ENCODE measurements at regions not wholly inside any gene's neighbourhood (a gene's known extent, or its start where the extent isn't known, plus 50 kb on each side); places are given as distances from the start of the nearest gene placed in this dataset.

DNA sequence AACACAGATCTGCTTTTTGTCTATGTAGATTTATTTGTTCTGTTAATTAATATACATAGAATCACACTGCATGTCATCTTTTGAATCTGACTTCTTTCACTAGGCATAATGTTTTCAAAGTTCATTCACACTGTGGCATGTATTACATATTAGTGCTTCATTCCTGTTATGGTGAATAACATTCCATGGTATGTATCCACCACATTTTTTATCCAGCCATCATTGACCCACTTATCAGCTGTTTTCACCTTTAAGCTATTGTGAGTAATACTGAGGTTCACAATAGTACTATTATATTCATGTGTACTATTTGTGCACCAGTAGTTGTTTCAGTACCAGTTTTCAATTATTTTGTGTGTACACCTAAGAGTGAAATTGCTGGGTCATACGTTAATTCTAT, 230.6 kb upstream of the CNTN3 start:
- H3K9me3 Mint-ChIP-seq (ENCODE audit: low read depth, unreplicated experiment): peaks cover 6% of the 10 kb centered on the region
- no peak overlapping the region for H3K27ac Mint-ChIP-seq (ENCODE audit: unreplicated experiment)
- H3K27me3 Mint-ChIP-seq (ENCODE audit: unreplicated experiment): no peaks in the 10 kb centered on the region
- CTCF ChIA-PET: no interaction called here
- intact Hi-C loops (cut with micrococcal nuclease; ENCODE audit: unreplicated experiment): no loop called here
- TF ChIP-seq, protein P1, sequence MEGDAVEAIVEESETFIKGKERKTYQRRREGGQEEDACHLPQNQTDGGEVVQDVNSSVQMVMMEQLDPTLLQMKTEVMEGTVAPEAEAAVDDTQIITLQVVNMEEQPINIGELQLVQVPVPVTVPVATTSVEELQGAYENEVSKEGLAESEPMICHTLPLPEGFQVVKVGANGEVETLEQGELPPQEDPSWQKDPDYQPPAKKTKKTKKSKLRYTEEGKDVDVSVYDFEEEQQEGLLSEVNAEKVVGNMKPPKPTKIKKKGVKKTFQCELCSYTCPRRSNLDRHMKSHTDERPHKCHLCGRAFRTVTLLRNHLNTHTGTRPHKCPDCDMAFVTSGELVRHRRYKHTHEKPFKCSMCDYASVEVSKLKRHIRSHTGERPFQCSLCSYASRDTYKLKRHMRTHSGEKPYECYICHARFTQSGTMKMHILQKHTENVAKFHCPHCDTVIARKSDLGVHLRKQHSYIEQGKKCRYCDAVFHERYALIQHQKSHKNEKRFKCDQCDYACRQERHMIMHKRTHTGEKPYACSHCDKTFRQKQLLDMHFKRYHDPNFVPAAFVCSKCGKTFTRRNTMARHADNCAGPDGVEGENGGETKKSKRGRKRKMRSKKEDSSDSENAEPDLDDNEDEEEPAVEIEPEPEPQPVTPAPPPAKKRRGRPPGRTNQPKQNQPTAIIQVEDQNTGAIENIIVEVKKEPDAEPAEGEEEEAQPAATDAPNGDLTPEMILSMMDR (IDR thresholded peaks at IDR 0.05; ENCODE audit: unreplicated experiment): no peak
- H3K4me3 Mint-ChIP-seq (ENCODE audit: low read depth, unreplicated experiment): no peak overlapping the region
- no peaks in the 10 kb centered on the region for H3K36me3 Mint-ChIP-seq (ENCODE audit: insufficient read depth, unreplicated experiment)
- H3K4me1 Mint-ChIP-seq (ENCODE audit: low read depth, unreplicated experiment): no peaks in the 10 kb centered on the region
- DNase-seq: no peak
- no TSS peak for BruUV-seq (replicated peaks)

DNA sequence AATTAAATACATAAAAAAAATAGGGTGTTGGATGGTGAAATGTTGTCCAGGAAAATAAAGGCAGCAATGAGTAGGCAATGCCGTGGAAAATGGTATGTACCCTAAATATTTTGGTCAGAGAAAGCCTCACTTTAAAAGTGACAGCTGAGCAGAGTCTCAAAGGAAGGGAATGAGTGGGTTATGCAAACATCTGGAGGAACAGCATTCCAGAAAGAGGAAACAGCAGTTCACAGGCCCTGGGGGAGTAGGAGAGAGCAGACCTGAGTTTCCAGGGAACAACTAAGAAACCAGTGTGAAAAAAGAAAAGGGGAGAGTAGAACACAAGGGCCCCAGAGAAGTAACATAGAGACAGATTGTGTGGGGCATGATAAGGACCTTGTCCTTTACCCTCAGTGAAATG, 230.0 kb upstream of the CNTN3 start:
- Mint-ChIP-seq H3K27me3 (ENCODE audit: unreplicated experiment) (no peaks in the 10 kb centered on the region), H3K4me1 (ENCODE audit: low read depth, unreplicated experiment) (no peaks in the 10 kb centered on the region), H3K4me3 (ENCODE audit: low read depth, unreplicated experiment) (no peak overlapping the region), H3K36me3 (ENCODE audit: insufficient read depth, unreplicated experiment) (no peaks in the 10 kb centered on the region), H3K27ac (ENCODE audit: unreplicated experiment) (no peak overlapping the region), H3K9me3 (ENCODE audit: low read depth, unreplicated experiment) (peaks cover 5% of the 10 kb centered on the region)
- CTCF ChIA-PET: no interaction called here
- no TSS peak for BruUV-seq (replicated peaks)
- intact Hi-C loops (cut with micrococcal nuclease; ENCODE audit: unreplicated experiment): no loop called here
- TF ChIP-seq, protein P1 (IDR thresholded peaks at IDR 0.05; ENCODE audit: unreplicated experiment): no peak
- no peak for DNase-seq

DNA sequence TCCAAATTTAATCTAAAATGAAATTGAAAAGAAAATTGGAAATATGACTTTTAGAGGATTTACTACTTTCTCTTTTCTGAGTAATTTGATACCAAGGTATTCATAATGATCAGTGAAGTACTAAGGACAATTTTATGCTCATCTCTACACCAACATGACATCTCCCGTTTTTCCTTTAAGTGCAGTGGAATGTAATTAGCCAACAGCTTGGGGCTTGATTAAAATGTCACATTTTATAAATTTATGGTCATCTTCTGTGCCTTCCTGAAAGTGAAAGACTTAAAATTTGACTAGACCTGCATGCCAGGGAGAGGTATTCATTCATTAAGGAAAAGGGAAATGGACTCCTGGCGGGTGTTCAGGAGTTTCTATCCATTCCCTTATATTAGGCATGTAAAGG, 228.2 kb upstream of the CNTN3 start:
- Mint-ChIP-seq H3K4me3 (ENCODE audit: low read depth, unreplicated experiment) (no peak overlapping the region), H3K27me3 (ENCODE audit: unreplicated experiment) (no peaks in the 10 kb centered on the region), H3K9me3 (ENCODE audit: low read depth, unreplicated experiment) (peaks cover 5% of the 10 kb centered on the region), H3K4me1 (ENCODE audit: low read depth, unreplicated experiment) (no peaks in the 10 kb centered on the region), H3K27ac (ENCODE audit: unreplicated experiment) (no peak overlapping the region), H3K36me3 (ENCODE audit: insufficient read depth, unreplicated experiment) (no peaks in the 10 kb centered on the region)
- no TSS peak for BruUV-seq (replicated peaks)
- TF ChIP-seq, protein P1 (IDR thresholded peaks at IDR 0.05; ENCODE audit: unreplicated experiment): no peak
- intact Hi-C loops (cut with micrococcal nuclease; ENCODE audit: unreplicated experiment): no loop called here
- no peak for DNase-seq
- CTCF ChIA-PET: no interaction called here

DNA sequence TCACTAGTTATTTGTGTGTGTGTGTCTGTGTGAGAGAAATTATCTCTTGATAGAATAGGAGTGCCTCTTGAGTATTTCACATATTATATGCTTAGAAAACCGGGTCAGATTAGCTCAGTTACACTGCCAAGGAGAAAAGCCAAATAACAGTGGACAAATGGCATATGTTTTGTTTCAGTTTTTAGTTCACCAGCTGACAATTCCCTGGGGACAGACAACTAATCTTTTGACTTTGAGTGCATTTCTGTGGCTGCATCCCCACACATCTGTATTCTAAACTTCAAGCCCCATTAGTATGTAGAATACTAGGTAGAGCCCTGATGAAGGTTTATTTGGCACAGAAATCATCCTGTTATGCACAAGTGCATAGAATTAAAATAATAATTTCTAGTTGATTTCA, 227.7 kb upstream of the CNTN3 start:
- no peaks in the 10 kb centered on the region for H3K4me1 Mint-ChIP-seq (ENCODE audit: low read depth, unreplicated experiment)
- intact Hi-C loops (cut with micrococcal nuclease; ENCODE audit: unreplicated experiment): no loop called here
- CTCF ChIA-PET: interaction anchor here (0.9 to 1.0 kb wide), 2 partner anchors 11 to 18 kb away, joined by 3 read pairs; no protein-coding TSS in a partner anchor

More for the DNA sequence above, 227.7 kb upstream of the CNTN3 start:
- H3K27me3 Mint-ChIP-seq (ENCODE audit: unreplicated experiment): no peaks in the 10 kb centered on the region
- no peak overlapping the region for H3K27ac Mint-ChIP-seq (ENCODE audit: unreplicated experiment)
- peaks cover 5% of the 10 kb centered on the region for H3K9me3 Mint-ChIP-seq (ENCODE audit: low read depth, unreplicated experiment)
- TF ChIP-seq, protein P1 (IDR thresholded peaks at IDR 0.05; ENCODE audit: unreplicated experiment): no peak
- BruUV-seq (replicated peaks): no TSS peak
- no peaks in the 10 kb centered on the region for H3K36me3 Mint-ChIP-seq (ENCODE audit: insufficient read depth, unreplicated experiment)
- no peak overlapping the region for H3K4me3 Mint-ChIP-seq (ENCODE audit: low read depth, unreplicated experiment)
- no peak for DNase-seq
